ENCODE measurements at regions not wholly inside any gene's neighbourhood (a gene's known extent, or its start where the extent isn't known, plus 50 kb on each side); places are given as distances from the start of the nearest gene placed in this dataset.

DNA sequence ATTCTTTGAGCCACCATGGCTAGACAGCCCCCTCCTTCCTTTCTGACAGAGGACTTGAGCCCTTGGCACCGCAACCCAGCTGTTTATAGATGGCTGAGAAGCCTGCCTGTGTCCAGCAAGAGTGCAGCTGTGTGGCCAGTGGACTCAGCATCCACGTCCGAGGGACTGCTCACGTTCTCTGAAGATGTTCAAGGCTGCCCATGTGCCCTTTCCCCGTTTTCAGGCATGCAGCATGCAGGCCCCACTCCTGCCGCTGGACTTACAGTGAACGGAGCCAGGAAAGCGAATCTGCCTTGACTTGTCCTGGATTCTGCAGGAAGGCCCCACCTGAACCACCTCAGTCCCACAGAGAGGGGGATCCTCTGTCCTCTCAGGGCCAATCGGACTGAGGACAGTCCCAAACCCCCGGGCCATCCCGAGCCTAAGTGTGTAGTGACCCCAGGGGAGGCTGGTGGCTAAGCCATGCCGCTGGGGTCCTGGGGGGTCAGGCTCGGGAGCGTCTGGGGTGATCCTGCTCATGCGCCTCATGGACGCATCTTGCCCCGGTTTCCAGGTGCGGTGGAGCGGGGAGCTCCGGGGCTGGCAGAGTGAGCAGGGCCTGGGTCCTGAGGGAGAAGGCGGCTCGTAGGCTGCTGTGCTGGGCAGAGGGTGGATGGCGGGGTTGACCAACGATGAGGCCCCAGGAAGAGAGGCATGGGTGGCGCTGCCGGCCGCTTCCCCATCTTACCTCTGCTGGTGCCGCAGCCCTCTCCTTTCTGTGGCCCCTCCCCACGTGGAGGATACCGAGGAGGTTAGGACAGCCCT is 170.7 kb downstream of the CTTN start:
- Histone ChIP-seq H3K4me1 (ENCODE audit: low read depth) (peaks cover 9% of the 10 kb centered on the region), H3K9me3 (no peaks in the 10 kb centered on the region), H3K4me3 (no peak overlapping the region), H3K36me3 (ENCODE audit: low read depth) (no peaks in the 10 kb centered on the region)
- DNase-seq (peak in 2 of 3 donors; percentile 33 to 38), ATAC-seq (no peak)
- TF ChIP-seq, protein P1, sequence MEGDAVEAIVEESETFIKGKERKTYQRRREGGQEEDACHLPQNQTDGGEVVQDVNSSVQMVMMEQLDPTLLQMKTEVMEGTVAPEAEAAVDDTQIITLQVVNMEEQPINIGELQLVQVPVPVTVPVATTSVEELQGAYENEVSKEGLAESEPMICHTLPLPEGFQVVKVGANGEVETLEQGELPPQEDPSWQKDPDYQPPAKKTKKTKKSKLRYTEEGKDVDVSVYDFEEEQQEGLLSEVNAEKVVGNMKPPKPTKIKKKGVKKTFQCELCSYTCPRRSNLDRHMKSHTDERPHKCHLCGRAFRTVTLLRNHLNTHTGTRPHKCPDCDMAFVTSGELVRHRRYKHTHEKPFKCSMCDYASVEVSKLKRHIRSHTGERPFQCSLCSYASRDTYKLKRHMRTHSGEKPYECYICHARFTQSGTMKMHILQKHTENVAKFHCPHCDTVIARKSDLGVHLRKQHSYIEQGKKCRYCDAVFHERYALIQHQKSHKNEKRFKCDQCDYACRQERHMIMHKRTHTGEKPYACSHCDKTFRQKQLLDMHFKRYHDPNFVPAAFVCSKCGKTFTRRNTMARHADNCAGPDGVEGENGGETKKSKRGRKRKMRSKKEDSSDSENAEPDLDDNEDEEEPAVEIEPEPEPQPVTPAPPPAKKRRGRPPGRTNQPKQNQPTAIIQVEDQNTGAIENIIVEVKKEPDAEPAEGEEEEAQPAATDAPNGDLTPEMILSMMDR (IDR thresholded peaks at IDR 0.05) = no peak
- intact Hi-C loops (cut with DNase I, micrococcal nuclease) = no loop called here

DNA sequence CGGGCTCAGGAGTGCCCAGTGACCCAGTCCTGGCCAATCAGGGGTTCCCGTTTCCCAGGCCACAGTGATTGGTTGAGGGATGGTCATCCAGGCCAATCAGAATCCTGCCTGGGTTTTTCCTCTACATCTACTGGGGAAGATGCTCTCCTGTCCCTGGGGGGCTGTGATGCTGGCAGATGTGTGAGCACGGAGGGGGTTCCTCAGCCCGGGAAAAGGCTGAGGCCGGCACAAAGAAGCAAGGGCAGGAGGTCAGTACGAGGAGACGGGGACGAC is 171.2 kb downstream of the CTTN start:
- no peaks in the 10 kb centered on the region for H3K9me3 ChIP-seq
- H3K36me3 ChIP-seq (ENCODE audit: low read depth) = no peaks in the 10 kb centered on the region
- no peak overlapping the region for H3K4me3 ChIP-seq
- H3K4me1 ChIP-seq (ENCODE audit: low read depth) = peaks cover 9% of the 10 kb centered on the region
- TF ChIP-seq, protein P1 (IDR thresholded peaks at IDR 0.05) = no peak
- intact Hi-C loops (cut with DNase I, micrococcal nuclease) = no loop called here
- DNase-seq (peak in 1 of 3 donors; percentile 22), ATAC-seq (no peak)

DNA sequence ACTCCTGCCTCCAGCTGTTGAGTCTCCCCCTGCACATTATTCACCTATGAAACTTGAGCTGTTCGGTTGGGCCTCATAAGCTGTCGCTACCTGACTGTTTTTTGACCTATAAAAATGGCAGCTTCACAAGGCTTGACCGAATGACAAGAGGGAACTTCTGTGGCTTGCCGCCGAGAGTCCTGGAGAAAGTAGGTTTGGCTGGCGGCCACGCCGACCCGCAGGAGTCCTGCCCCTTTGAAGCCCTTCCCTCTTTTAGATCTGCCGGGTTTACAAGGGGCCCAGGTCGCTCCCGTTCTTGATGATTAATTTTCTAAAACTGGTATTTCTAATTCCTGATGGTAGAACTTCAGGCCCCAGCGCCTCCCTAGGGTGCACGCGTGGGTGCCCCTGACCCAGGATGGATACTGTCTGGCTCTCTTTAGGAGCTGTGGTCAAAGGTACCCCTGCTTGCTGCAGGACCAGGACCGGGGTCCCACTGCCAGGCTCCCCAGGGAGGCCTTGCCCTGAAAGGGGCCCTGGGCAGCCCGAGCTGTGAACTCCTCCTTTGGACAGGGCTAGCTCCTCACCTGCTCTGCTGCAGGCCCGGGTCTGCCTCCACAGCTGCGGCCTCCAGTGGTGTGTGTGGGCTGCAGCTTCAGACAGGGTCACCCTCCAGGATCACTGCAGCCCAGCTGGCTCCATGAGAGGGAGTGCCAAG is 171.8 kb downstream of the CTTN start:
- Histone ChIP-seq H3K36me3 (ENCODE audit: low read depth) (no peaks in the 10 kb centered on the region), H3K4me3 (no peak overlapping the region), H3K9me3 (no peaks in the 10 kb centered on the region), H3K4me1 (ENCODE audit: low read depth) (peaks cover 9% of the 10 kb centered on the region)
- intact Hi-C loops (cut with DNase I, micrococcal nuclease) = no loop called here
- peak in 2 of 3 donors; percentile 16 to 37 for DNase-seq
- TF ChIP-seq, protein P1 (IDR thresholded peaks at IDR 0.05) = no peak
- no peak for ATAC-seq

DNA sequence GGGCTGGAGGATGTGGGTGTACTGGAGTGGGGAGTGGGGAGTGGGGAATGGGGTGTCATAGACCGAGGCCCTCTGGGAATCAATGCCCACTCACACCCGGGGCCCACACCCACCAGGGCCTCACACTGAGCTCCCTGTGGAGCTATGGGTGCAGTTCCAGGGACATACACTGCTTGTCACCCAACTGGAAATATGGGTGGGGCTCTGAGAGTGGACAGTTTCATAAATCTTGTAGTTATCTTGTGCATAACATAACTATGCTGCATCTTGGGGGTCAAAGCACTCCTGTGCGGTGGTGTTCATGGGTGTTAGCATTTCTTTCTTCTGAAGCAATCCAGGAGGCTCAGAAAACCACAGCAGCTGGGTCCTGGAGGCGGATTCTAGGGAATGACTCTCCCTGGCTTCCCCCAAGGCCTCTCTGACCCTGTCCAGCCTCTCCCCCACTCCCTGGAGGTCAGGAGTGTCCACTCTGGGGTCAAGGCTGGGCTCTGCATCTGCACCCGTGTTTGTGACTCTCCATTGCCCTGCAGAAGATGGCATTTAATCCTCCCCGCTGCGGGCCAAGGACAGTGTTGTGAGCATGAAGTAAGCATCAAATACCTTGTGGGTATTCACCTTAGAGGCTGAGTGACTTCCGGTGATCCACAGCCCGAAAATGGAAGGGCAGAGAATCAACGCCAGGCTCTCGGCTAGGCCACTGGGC is 172.5 kb downstream of the CTTN start:
- H3K4me1 ChIP-seq (ENCODE audit: low read depth) = peaks cover 9% of the 10 kb centered on the region
- no peak overlapping the region for H3K4me3 ChIP-seq
- no peaks in the 10 kb centered on the region for H3K9me3 ChIP-seq
- ATAC-seq (no peak), DNase-seq (peak in 2 of 3 donors; percentile 13 to 29)
- intact Hi-C loops (cut with DNase I, micrococcal nuclease) = no loop called here
- TF ChIP-seq, protein P1 (IDR thresholded peaks at IDR 0.05) = no peak
- H3K36me3 ChIP-seq (ENCODE audit: low read depth) = no peaks in the 10 kb centered on the region

DNA sequence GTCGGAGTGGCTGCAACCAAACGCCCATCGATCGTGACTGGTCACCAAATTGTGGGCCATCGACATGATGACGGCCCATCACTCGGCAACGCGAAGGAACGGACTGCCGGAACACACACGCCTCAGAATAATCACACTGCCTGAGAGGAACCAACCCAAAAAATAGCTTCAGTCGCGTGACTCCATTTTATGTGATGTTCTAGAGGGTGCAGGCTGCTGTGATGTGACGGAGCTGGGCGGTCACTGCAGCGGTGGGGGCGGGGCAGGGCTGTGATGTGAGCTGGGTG is 174.6 kb downstream of the CTTN start:
- H3K4me3 ChIP-seq = no peak overlapping the region
- no peak for ATAC-seq
- peak in 2 of 3 donors; percentile 7 to 20 for DNase-seq
- TF ChIP-seq, protein P1 (IDR thresholded peaks at IDR 0.05) = no peak
- peaks cover 2% of the 10 kb centered on the region for H3K4me1 ChIP-seq (ENCODE audit: low read depth)
- intact Hi-C loops (cut with DNase I, micrococcal nuclease) = no loop called here
- H3K36me3 ChIP-seq (ENCODE audit: low read depth) = no peaks in the 10 kb centered on the region
- H3K9me3 ChIP-seq = no peaks in the 10 kb centered on the region

Data from mucosa of descending colon (tissue), 3 donors.